ENCODE measurements at regions not wholly inside any gene's neighbourhood (a gene's known extent, or its start where the extent isn't known, plus 50 kb on each side); places are given as distances from the start of the nearest gene placed in this dataset.

DNA sequence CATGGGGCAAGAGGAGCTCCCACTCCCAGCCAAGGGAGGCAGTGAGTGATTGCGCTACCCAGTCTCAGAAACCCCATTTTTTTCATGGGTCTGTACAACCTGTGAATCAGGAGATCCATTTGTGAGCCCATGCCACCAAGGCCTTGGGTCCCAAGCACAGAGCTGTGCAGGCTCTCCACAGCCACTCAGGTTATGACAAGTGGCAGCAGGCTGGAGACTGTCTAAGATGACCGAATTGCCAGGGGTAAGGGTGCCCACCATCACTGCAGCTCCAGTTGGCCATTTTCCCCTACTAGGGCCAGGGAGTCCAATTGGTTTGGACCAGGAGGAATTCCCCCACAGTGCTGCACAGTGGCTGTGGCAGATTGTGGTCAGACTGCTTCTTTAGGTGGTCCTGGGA, 407.5 kb upstream of the KLHL4 start:
- TF ChIP-seq BHLHE40 (IDR thresholded peaks at IDR 0.05; ENCODE audit: borderline replicate concordance) (no peak), HDGF (IDR thresholded peaks at IDR 0.05; ENCODE audit: borderline replicate concordance) (no peak), ARNT (IDR thresholded peaks at IDR 0.05) (no peak), ZNF384 (IDR thresholded peaks at IDR 0.05) (no peak), SUZ12 (IDR thresholded peaks at IDR 0.05) (no peak), FOXA1 (IDR thresholded peaks at IDR 0.05) (no peak), CTBP1 (IDR thresholded peaks at IDR 0.05; ENCODE audit: borderline replicate concordance) (no peak), SP1 (IDR thresholded peaks at IDR 0.05) (no peak), FOXM1 (IDR thresholded peaks at IDR 0.05; ENCODE audit: borderline replicate concordance) (no peak)
